ENCODE measurements at regions not wholly inside any gene's neighbourhood (a gene's known extent, or its start where the extent isn't known, plus 50 kb on each side); places are given as distances from the start of the nearest gene placed in this dataset.
A peak's percentile ranks its signal among the peaks of the same experiment; 100 is the strongest.

GRCh38 chr20:58600756-58601155 lies 50.3 kb upstream of the STX16 start:
- peak overlapping the region in 2 of 3 experiments; percentile 21 to 85 for H3K27ac Mint-ChIP-seq
- no peaks in the 10 kb centered on the region for H3K36me3 Mint-ChIP-seq (ENCODE audit: low read depth)
- H3K27me3 Mint-ChIP-seq (ENCODE audit: low read depth) = peaks cover 23% of the 10 kb centered on the region
- no peaks in the 10 kb centered on the region for H3K9me3 Mint-ChIP-seq
- H3K4me3 Mint-ChIP-seq = no peak overlapping the region
- H3K4me1 Mint-ChIP-seq = peaks cover 77% of the 10 kb centered on the region
- TF ChIP-seq CTCF (IDR thresholded peaks at IDR 0.05; ENCODE audit: unreplicated experiment in 3 of 3) = no peak

- TF ChIP-seq CTCF (IDR thresholded peaks at IDR 0.05; ENCODE audit: unreplicated experiment in 3 of 3) = no peak
- Mint-ChIP-seq H3K36me3 (ENCODE audit: low read depth) (no peaks in the 10 kb centered on the region), H3K9me3 (no peaks in the 10 kb centered on the region), H3K4me3 (no peak overlapping the region), H3K27ac (no peak overlapping the region), H3K27me3 (ENCODE audit: low read depth) (peaks cover 18% of the 10 kb centered on the region), H3K4me1 (peaks cover 73% of the 10 kb centered on the region)
Measured at GRCh38 chr20:58599966-58600365, 51.1 kb upstream of the STX16 start.

GRCh38 chr20:58598211-58599015 lies 52.7 kb upstream of the STX16 start:
- H3K4me1 Mint-ChIP-seq = peaks cover 72% of the 10 kb centered on the region
- peaks cover 24% of the 10 kb centered on the region for H3K27me3 Mint-ChIP-seq (ENCODE audit: low read depth)
- H3K27ac Mint-ChIP-seq = peak overlapping the region; percentile 88 to 96 (median 95)
- no peaks in the 10 kb centered on the region for H3K9me3 Mint-ChIP-seq
- TF ChIP-seq CTCF (IDR thresholded peaks at IDR 0.05; ENCODE audit: unreplicated experiment in 3 of 3) = no peak
- peak overlapping the region in 2 of 3 experiments; percentile 4 to 15 for H3K4me3 Mint-ChIP-seq
- H3K36me3 Mint-ChIP-seq (ENCODE audit: low read depth) = no peaks in the 10 kb centered on the region

- H3K36me3 Mint-ChIP-seq (ENCODE audit: low read depth) = no peaks in the 10 kb centered on the region
- no peaks in the 10 kb centered on the region for H3K9me3 Mint-ChIP-seq
- H3K27me3 Mint-ChIP-seq (ENCODE audit: low read depth) = peaks cover 34% of the 10 kb centered on the region
- H3K27ac Mint-ChIP-seq = peak overlapping the region; percentile 88 to 96 (median 95)
- H3K4me3 Mint-ChIP-seq = peak overlapping the region in 2 of 3 experiments; percentile 3 to 24
- H3K4me1 Mint-ChIP-seq = peaks cover 69% of the 10 kb centered on the region
- no peak for TF ChIP-seq CTCF (IDR thresholded peaks at IDR 0.05; ENCODE audit: unreplicated experiment in 3 of 3)
Measured at GRCh38 chr20:58597249-58597891, 53.7 kb upstream of the STX16 start.

GRCh38 chr20:58596750-58597248 lies 54.3 kb upstream of the STX16 start:
- Mint-ChIP-seq H3K36me3 (ENCODE audit: low read depth) (no peaks in the 10 kb centered on the region), H3K27ac (peak overlapping the region; percentile 88 to 96 (median 95)), H3K4me3 (peak overlapping the region in 2 of 3 experiments; percentile 16 to 24), H3K27me3 (ENCODE audit: low read depth) (peaks cover 31% of the 10 kb centered on the region), H3K9me3 (no peaks in the 10 kb centered on the region), H3K4me1 (peaks cover 64% of the 10 kb centered on the region)
- TF ChIP-seq CTCF (IDR thresholded peaks at IDR 0.05; ENCODE audit: unreplicated experiment in 3 of 3) = no peak

Data from nephron (organoid).